IMR-90 (cell line): ENCODE measurements at regions not wholly inside any gene's neighbourhood (a gene's known extent, or its start where the extent isn't known, plus 50 kb on each side); places are given as distances from the start of the nearest gene placed in this dataset.

Experiments
- BHLHE40 ChIP-seq: fragments of 150-350 bp; IDR thresholded peaks from 2 replicates; pipeline ENCODE4 v1.6.1; 2016; ENCODE audit warnings: mild to moderate bottlenecking, low read depth, low read length
- CEBPB ChIP-seq: IDR thresholded peaks from 2 replicates; pipeline ENCODE4 v1.6.1; 2012; ENCODE audit warnings: low read depth, low read length, improper control_type of control experiment
- FOS ChIP-seq: fragments of 150-350 bp; IDR thresholded peaks from 2 replicates; pipeline ENCODE4 v1.6.1; 2016; ENCODE audit warnings: low read depth, low read length
- MAFK ChIP-seq: IDR thresholded peaks from 2 replicates; pipeline ENCODE4 v1.6.1; 2012; ENCODE audit warnings: low read depth, low read length, improper control_type of control experiment
- MAZ ChIP-seq: IDR thresholded peaks from 2 replicates; pipeline ENCODE4 v1.6.1; 2012; ENCODE audit warnings: low read depth, mild to moderate bottlenecking, low read length, improper control_type of control experiment, moderate library complexity, borderline replicate concordance
- MXI1 ChIP-seq: IDR thresholded peaks from 2 replicates; pipeline ENCODE4 v1.6.1; 2012; ENCODE audit warnings: low read depth, mild to moderate bottlenecking, low read length, moderate library complexity, borderline replicate concordance
- POLR2A ChIP-seq: IDR thresholded peaks from 2 replicates; pipeline ENCODE4 v1.6.1; 2012; ENCODE audit warnings: mild to moderate bottlenecking, low read depth, low read length
- RAD21 ChIP-seq: IDR thresholded peaks from 2 replicates; pipeline ENCODE4 v1.6.1; 2012; ENCODE audit warnings: low read length, improper control_type of control experiment
- RCOR1 ChIP-seq: IDR thresholded peaks from 2 replicates; pipeline ENCODE4 v1.6.1; 2012; ENCODE audit warnings: mild to moderate bottlenecking, low read length, improper control_type of control experiment; ENCODE audit not compliant: insufficient replicate concordance
- RFX5 ChIP-seq: IDR thresholded peaks from 2 replicates; pipeline ENCODE4 v1.8.0; 2012; ENCODE audit warnings: low read depth, mild to moderate bottlenecking, low read length, moderate library complexity
- SMC3 ChIP-seq: fragments of 150-350 bp; IDR thresholded peaks from 2 replicates; pipeline ENCODE4 v1.6.1; 2016; ENCODE audit warnings: low read depth, mild to moderate bottlenecking, antibody characterized with exemption, low read length, moderate library complexity
- TF ChIP-seq, protein P1 (sequence below): conservative IDR thresholded peaks from 2 replicates; pipeline ENCODE4 v1.5.1; 2012; ENCODE audit warnings: mild to moderate bottlenecking, low read depth, low read length, improper control_type of control experiment
- TF ChIP-seq, protein P2 (sequence below): fragments of 150-350 bp; IDR thresholded peaks from 2 replicates; pipeline ENCODE4 v1.6.1; 2017; ENCODE audit warnings: mild to moderate bottlenecking, antibody characterized with exemption, low read length, low read depth
- TF ChIP-seq, protein P3 (sequence below): fragments of 150-350 bp; IDR thresholded peaks from 2 replicates; pipeline ENCODE4 v1.6.1; 2016; ENCODE audit warnings: low read depth, mild to moderate bottlenecking, low read length, moderate library complexity, borderline replicate concordance

DNA sequence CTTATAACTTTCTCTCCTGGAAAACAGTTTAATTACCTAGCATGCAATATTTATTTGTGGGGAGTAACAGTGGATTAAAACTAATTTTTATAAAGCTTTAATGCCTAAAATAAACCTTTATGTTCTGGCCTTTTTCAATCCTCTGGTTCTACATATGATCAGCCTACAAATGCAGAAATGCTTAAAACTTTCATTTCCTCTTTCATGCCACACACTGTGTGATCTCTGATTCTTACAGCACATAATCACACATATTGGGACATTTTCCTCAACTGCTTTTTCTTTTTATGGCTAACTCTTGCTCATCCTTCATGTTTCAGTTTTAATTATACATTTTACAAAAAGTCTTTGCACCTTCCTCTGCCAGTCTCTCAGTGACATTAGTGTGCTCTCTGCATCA, 910.8 kb upstream of the SLITRK6 start:
- TF ChIP-seq MXI1 (no peak), RFX5 (no peak), POLR2A (no peak), MAZ (no peak), BHLHE40 (no peak), SMC3 (no peak), RAD21 (no peak), RCOR1 (no peak), CEBPB (no peak), MAFK (no peak), FOS (no peak)
- TF ChIP-seq, protein P1, sequence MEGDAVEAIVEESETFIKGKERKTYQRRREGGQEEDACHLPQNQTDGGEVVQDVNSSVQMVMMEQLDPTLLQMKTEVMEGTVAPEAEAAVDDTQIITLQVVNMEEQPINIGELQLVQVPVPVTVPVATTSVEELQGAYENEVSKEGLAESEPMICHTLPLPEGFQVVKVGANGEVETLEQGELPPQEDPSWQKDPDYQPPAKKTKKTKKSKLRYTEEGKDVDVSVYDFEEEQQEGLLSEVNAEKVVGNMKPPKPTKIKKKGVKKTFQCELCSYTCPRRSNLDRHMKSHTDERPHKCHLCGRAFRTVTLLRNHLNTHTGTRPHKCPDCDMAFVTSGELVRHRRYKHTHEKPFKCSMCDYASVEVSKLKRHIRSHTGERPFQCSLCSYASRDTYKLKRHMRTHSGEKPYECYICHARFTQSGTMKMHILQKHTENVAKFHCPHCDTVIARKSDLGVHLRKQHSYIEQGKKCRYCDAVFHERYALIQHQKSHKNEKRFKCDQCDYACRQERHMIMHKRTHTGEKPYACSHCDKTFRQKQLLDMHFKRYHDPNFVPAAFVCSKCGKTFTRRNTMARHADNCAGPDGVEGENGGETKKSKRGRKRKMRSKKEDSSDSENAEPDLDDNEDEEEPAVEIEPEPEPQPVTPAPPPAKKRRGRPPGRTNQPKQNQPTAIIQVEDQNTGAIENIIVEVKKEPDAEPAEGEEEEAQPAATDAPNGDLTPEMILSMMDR = no peak
- TF ChIP-seq, protein P2, sequence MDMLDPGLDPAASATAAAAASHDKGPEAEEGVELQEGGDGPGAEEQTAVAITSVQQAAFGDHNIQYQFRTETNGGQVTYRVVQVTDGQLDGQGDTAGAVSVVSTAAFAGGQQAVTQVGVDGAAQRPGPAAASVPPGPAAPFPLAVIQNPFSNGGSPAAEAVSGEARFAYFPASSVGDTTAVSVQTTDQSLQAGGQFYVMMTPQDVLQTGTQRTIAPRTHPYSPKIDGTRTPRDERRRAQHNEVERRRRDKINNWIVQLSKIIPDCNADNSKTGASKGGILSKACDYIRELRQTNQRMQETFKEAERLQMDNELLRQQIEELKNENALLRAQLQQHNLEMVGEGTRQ = no peak
- TF ChIP-seq, protein P3, sequence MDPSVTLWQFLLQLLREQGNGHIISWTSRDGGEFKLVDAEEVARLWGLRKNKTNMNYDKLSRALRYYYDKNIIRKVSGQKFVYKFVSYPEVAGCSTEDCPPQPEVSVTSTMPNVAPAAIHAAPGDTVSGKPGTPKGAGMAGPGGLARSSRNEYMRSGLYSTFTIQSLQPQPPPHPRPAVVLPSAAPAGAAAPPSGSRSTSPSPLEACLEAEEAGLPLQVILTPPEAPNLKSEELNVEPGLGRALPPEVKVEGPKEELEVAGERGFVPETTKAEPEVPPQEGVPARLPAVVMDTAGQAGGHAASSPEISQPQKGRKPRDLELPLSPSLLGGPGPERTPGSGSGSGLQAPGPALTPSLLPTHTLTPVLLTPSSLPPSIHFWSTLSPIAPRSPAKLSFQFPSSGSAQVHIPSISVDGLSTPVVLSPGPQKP = no peak
